Kasumi-1 (cell line): ENCODE measurements at regions not wholly inside any gene's neighbourhood (a gene's known extent, or its start where the extent isn't known, plus 50 kb on each side); places are given as distances from the start of the nearest gene placed in this dataset.

Experiments
- DNase-seq, 2 experiments: peaks; one replicate each; lab custom pipeline; 2025; lab: John Stamatoyannopoulos, UW

DNA sequence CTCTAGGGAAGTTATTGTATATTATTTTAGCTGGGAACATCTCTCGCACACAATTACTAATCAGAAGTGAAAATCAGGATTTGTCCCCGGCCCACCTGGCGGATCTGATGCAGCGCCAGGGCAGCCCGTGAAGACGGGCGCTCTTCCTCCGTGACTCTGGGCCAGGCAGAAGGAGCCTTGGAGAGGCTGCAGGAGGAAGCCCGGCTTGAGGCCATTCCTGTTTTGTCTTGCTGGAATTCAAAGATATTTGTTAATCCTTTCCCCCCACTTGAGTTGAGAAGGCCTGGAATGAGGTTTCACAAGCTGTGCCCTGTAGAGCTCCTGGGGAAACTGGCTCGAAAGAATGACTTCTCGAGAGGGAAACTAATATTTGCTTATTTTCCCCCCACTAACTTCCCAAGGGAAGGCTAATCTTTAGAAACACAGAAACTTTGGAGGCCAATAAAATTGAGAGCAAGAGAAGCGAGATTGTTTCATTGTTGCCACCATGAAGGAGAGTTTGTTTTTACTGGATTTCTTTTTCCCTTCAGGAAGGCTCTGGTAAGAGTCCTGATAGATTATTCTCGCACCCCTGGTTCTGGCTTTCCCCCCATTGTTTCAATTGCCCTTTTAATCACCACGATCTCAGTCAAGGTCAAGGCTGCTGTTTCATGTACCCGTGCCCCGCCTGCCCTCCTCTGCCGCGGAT, 92.8 kb upstream of the SEPTIN5 start:
- DNase-seq, result no peak

DNA sequence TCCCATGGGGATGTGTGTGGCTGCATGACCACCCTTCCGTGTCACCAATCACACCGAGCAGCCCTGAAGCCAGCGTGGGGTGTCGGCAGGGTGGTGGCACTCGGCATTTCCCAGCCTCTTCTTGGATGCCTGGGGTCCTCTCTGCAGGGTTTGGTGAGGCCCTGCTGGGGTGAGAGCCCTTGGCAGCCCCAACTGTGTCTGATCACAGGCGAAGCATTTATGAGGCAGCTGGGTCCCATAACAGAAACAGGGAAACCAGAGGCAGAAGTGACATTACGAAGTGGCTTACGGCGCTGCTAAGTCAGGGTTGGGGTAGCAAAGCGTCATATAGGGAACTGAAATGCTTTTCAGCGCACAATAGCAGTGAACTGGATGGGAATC, 92.3 kb upstream of the SEPTIN5 start:
- no peak for DNase-seq

DNA sequence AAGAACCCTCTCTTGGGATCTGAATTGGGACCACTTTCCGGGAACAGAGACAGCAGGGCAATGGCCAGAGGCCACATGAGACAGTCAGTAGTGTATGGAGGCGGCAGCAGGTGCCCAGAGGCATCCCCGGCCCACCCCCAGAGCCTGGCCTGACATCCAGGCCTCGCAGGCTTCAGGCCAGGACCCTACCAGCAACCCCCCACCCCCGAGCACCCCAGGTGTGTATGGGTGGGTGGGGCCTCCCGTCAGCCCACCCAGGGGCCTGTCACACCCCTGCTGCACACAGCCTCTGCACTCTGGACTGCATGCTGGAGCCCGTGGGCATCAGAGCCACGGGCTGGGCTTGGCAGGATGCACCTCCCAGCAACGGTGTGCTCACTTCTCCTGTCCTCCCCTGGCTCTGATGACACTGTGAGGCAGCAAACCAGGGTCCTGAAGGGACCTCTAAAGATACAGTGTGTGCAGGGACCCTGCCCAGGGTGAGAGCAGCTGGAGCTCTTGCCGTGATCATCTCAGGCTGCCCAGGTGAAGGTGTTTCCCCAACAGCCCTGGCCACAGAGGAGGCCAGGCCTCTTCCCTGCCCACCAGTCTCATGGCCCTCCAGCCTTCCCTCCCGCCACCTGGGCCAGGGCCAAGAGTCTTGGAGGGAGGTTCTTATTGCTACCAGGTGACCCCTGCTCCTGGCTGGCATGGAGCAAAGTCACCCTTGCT, 88.8 kb upstream of the SEPTIN5 start:
- no peak for DNase-seq

DNA sequence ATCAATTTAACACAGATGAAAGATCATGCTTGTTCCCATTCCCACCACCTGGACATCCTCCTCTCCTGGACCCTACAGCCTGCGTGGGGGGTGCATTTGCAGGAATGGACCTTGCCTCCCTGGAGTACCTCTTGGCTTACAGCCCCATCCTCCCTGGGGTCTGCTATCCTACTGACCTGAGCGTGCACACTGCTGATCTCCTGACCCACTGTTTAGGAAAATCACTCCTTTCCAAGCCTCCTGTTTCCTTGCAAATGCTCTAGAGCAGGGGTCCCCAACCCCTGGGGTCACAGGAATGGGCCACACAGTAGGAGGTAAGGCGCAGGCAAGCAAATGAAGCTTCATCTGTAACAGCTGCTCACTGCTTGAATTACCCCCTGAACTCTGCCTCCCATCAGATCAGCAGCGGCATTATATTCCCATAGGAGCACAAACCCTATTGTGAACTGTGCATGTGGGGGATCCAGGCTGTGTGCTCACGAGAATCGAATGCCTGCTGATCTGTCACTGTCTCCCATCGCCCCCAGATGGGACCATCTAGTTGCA, 88.2 kb upstream of the SEPTIN5 start:
- no peak for DNase-seq

DNA sequence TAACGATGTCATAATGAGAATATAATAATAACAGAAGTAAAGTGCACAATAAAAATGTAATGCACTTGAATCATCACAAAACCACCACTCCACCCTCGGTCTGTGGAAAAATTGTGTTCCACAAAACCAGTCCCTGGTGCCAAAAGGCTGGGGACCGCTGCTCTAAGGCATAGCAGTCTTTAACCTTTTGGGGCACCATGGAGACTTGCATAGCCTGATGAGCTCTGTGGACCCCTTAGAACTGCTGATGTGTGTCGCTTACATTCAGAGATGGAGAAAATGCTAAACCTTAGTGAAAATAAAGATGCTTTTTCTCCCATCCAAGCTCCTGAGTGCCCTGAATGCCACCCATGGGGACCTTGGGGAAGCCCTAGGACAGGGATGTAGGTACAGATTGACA, 87.6 kb upstream of the SEPTIN5 start:
- no peak for DNase-seq

DNA sequence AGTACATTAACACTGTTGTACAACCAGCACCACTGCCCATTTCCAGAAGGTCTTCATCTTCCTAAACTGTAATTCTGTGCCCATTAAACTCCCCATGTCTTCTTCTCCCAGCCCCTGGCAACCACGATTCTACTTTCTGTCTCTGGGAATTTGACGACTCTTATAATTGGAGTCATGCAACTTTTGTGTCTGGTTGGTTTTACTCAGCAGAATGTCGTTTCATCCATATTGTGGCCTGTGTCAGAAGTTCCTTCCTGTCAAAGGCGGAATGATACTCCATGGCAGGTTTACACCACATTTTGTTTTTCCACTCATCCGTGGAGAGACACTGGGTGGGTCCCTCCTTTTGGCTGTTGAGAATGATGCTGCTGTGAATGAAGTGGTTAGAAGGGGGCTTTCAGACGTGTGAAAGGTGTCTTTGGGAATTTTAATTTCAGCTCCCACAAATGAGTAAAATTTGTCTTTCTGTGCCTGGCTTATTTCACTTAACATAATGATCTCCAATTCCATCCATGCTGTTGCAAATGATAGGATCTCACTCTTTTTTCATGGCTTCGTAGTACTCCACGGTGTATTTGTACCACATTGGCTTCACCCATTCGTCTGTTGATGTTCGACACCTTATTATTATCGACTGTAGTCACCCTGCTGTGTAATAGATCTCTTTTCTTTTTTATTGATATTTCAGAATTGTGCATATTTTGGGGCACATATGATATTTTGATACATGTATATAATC, 86.1 kb upstream of the SEPTIN5 start:
- DNase-seq, result no peak

DNA sequence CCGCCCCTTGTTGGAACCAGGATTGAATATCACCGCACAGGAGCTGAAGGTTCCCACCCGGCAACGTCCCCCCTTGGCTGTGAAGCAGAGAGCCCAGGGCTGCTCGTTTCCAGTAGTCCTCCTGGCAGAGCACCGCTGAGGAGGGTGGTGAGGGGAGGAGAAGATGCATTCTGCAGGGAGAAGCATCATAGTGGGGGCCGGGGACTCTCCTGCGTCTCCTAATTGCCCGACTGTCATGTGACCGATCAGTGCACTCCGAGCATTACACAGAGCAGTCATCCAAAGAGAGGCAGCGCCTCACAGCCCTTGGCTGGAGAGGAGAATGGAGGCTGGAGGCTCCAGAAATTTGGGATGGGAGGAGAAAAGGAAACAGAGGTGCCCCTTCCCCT, 85.0 kb upstream of the SEPTIN5 start:
- no peak for DNase-seq

DNA sequence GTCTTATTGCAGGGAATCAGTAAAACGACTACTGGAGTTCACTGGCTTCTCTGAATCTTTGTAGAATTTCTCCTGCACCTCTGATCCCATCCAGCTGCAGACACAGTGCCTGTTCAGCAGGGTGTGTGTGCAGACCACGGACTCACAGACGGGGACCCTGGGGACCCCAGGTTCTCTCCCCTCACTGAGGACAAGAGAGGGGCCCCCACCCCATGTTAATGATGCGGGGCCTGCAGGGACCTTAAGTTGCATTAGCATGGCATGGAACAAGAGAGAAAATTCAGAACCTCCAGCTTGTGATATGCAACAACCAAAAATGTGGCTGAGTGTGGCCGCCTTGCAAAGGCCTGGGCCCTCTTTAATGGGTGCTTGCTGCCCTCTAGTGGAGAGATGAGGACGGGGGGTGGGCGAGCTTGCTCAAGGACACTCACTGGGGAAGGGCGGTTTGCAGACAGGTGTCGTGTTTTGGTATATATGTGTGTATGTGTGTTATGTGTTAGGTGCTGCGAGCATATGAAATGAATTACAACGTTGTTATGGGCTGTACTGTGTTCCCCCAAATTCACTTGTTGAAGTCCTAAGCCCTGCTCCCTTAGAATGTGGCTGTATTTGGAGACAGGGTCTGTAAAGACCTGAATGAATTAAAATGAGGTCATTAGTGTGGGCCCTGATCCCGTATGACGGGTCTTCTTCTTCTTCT, 84.4 kb upstream of the SEPTIN5 start:
- peak; percentile 79 for DNase-seq

DNA sequence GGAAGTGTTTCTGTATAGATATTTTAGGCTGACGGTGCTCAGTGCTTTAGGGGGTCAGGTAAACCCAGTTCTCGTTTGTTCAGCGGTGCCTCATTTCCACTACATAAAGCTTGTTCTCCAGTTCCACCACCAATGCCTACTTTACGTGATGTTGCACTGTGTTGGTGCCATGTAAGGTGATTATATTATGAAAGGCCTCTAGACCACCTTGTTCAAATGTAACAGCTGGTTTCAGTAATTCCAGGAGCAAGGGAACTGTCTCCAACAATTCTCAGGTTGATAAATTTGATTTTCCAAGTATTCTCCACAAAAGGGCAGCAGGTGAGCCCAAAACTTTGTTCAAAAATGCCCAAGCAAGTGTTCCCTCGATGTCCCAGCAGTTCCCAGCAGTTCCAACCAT, 83.7 kb upstream of the SEPTIN5 start:
- no peak for DNase-seq

DNA sequence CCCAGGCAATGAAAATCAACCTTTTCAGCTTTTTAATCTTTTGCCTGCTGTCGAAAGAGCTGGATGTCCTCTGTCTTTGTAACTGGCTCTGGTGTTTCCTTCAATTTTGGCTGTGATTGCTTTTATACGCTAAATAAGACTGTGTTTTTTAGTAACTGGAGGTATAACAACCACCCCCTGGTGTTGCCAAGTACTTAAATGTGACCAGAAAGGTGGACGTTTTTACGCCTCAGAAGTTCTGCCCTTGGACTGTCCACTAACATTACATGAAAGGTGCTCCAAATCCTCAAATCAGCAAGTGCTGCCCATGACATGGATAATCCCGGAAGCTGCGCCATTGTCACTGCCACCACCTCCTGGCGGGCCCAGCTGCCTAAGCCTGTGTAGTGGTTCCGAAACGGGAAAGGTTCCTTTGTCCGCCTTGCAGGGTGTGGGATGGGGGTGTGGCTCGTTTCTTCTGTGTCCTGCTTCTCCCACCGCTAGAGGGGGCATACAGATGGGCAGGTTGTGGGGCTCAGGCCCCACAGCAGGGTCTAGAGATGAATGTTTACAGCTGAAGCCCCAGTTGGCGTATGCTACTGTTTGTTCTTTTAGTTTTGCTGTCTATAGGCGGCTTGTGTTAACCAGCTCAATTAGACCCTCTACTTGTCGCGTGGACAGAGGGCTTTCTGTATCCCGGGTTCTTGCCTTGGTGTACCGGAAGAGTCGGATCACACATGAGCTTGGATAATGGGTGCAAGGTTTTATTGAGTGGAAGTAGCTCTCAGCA, 82.2 kb upstream of the SEPTIN5 start:
- peak; percentile 53 to 59 for DNase-seq

DNA sequence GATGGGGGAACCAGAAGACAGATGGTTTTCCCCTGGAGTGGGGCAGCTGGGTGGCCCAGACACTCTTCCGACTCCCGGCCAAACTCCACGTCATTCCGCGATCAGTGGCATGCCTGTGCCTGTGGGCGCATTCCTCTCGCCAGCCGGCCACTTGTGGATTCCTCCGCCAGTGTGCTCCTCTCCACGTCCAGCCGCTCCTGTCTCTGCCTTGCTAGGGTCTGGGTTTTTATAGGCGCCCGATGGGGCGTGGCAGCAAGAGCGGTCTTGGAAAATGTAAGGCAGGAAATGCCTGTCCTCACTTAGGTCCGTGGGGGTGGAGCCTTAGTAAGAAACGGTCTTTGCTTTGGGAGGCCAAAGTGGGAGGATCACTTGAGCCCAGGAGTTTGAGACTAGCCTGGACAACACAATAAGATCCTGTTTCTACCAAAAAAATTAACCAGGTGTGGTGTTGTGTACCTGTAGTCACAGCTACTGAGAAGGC, 81.6 kb upstream of the SEPTIN5 start:
- no peak for DNase-seq

DNA sequence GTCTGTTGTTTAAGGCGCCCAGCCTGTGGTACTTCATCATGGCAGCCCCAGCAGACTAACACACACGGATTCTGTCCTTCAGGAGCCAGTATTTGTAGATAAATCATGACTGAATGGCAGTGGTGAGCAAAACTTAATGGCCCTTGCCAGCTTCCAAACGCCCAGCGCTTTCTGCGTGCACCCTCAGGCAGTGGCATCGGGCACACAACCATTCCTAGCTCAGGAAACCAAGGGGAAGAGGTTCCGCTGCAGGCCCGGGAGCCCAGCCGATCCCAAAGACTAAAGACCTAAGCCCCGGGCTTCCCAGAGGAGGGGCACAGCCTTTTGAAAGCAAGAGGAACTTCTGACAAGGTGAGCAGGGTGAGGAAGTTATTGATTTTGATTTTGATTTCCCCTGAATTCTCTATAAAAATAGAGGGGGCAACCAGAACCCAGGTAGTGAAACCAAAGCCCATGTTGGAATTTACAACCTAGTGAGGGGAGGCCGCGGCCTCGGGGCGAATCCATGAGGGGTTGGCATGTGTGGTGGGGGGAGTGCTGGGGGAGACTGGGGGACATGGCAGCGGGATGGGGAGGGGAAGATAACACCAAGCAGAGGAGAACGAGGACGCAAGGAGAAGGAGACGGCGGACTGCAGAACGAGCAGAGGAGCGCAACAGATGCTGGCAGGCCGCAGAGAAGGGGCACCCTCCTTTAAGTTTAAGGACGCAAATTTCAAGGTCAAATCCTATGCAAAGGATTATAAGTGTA, 79.9 kb upstream of the SEPTIN5 start:
- DNase-seq, result no peak

DNA sequence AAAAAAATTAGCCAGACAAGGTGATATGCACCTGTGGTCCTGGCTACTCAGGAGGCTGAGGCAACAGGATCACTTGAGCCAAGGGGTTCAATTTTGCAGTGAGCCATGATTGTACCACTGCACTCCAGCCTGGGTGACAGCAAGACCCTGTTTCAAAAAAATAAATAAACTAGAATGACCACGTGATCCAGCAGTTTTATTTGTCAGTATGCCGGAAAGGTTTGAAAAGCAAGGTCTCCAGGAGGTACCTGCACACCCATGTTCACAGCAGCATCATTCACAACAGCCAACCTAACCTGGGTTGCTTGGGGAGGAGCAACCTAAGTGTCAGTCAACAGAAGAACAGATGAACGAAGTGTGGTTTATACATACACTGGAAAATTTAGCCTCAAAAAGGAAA, 78.7 kb upstream of the SEPTIN5 start:
- DNase-seq, result no peak

DNA sequence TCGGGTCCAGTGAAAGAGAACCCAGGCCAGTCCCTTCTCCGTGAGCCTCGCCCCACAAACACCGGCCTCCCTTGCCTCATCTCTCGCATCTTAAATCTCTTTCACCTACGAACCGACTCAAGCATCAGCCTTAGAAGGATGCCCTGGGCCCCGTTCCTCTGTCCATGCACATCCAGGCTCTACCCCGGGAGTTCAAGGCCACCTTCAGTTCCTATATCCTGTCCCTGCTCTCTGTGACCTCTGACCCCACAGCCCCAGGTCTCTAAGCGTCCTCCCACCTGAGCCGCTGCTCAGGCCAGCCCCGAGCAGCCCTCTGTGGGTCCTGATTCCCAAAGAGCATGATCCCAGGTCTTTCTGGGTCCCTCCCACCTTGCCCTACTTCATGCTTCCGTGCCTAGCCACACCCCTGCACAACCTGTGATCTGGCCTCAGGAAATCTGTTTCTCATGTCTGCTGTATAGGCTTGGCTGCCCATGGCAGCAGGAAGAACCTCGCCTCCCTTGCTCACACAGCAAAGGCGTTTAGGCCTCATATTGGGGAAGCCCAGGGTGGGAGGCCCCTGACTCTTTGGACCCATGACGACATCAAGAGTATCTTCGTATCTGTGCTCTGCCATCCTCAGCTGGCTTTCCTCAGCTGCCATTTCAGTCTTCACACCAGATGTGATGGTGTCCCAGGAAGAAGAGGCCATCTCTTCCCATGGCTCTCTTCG, 77.5 kb upstream of the SEPTIN5 start:
- no peak for DNase-seq

DNA sequence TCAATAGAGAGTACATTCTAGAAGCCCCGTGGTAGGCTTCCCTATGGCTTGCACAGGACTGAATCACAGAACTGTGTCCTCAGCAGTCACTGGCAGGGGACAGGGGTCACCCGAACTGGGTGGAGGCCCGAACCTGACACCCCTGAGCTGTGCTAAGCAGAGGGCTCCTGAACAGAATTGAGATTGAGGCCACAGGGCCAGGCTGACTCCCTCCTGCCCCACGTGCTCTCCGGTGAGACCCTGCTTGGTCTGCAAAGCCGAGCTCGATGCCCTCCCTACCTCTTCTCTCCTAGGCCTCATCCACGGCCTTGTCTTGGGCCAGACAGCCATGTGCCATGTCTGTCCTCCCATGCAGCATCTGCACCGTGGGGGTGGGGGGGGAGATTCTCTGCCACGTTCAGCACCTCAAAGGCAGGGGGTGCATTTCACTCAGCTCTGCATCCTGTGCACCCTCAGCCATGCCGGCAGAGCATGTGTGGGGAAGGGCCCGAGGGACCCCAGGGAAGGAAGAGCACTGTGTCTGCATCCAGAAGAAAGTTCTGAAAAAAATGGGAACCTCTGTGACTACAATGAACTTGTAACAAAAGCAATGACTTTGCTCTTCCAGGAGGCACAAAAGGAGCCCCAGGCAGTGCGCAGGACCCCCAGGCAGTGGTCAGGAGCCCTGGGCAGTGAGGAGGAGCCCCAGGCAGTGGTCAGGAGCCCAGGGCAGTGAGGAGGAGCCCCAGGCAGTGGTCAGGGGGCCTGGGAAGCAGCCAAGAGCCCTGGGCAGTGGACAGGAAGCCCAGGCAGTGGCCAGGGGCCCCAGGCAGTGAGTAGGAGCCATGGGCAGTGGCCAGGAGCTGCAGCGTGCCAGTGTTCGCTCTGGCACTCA, 76.7 kb upstream of the SEPTIN5 start:
- DNase-seq, result no peak

DNA sequence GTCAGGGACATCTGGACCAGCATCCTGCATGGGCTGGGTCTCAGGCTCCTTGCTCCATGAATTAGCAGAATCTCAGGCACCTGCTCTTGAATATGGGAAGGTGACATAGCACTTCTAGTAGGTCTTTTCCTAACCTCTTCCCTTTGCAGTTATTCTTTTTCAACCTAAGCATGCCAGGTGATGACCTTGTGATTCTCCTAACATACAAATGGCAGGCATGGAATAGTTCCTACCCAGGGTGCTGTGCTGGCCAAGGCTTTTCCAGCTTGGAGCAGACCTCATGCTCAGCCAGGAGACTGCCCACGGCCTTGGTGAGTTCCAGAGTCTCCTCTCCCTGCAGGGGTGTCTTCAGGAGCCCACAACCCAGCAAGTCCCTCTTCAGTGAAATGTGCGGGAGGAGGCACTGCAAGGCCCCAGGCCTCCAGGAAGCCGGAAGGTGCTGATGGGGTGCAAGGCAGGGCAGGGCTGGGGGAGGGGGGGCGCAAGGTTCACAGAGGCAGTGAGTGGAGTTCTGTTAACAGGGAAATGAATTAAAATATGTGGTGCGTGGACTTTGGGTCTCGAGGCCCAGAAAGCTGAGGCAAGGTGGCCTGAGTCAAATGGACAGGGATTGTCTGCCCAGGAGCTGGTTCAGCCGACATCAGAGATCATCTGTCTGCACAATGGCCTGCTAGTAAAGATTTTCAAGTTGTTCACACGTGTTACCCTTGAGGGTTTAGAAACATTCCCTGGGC, 75.9 kb upstream of the SEPTIN5 start:
- no peak for DNase-seq

DNA sequence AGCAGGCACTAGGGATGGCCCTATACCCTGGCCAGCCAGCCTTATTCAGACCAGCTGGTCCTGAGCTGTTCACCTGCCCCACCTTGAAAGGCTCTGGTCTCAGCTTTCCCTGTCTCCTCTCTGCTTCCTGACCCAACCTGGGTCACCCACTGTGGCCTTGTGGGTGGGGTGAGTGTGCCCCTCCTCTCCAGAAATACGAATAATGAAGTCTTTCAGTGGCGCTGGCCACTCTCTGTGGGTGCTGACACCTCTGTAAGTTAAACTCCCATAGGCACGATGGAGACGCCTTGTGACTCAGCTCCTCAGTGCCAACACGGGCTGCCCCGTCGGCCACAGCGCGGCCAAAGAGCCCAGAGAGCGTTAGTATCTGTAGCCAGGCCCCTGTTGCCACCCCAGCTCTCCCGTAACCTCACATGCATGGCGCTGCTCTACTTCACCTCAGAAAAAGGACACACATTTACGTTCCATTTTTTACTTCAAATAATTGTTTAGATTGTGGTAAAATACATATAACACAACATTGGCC, 74.6 kb upstream of the SEPTIN5 start:
- no peak for DNase-seq

DNA sequence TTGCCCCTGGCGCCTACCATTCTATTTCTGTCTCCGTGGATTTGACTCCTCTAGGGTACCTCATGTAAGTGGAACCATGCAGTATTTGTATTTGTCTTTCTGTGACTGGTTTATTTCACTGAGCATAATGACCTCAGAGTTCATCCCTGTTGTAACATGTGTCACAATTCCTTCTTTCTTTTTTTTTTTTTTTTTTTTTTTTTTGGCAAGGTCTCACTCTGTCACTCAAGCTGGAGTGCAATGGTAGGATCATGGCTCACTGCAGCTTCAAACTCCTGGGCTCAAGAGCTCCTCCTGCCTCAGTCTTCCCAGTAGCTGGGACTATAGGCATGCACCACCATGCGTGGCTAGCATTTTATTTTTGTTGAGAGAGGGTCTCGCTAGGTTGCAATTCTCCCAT, 74.0 kb upstream of the SEPTIN5 start:
- no peak for DNase-seq
